ENCODE measurements at regions not wholly inside any gene's neighbourhood (a gene's known extent, or its start where the extent isn't known, plus 50 kb on each side); places are given as distances from the start of the nearest gene placed in this dataset.

DNA sequence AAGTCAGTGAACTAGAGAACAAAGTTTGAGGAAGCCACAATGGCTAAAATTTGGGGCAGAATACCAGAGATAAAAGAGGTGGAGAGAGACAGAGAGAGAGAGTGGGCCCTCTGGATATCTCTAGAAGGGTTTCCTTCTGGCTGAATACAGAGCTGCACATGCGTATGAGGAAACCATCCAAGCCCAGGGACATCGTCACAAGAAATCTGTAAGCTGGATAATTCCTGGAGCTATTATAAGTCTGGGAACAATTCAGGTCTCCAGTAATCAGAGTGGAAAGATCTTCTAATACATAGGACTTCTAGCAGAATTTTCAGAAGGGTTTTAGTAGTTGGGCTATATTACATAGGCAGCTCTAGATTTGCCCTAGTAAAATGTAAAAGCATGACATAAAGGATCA, 415.7 kb upstream of the MTPN start:
- Histone ChIP-seq H3K23me2 (ENCODE audit: low read depth, low read length) (no peaks in the 10 kb centered on the region), H3K4me1 (replicated peaks in 1 of 4; ENCODE audit: control insufficient read depth in 3 of 4, insufficient read depth in 4 of 4, low read length in 3 of 4) (peaks cover 0 to 5% (median 1%) of the 10 kb centered on the region in 4 experiments; a peak in 1 of 7 replicates), H3K18ac (ENCODE audit: extremely low read depth, low read length) (no peak overlapping the region), H3K9ac (replicated peaks in 1 of 4; ENCODE audit: extremely low read depth in 1 of 4, low read depth in 3 of 4, low read length in 3 of 4) (no peak overlapping the region), H3K36me3 (ENCODE audit: control insufficient read depth in 2 of 4, insufficient read depth in 4 of 4, low read length in 3 of 4) (no peaks in the 10 kb centered on the region), H3K14ac (ENCODE audit: insufficient read length) (no peak overlapping the region), H3K4me2 (ENCODE audit: insufficient read depth in 1 of 2, low read depth in 2 of 2, low read length in 2 of 2) (no peak overlapping the region), H3K4ac (replicated peaks; ENCODE audit: insufficient read length, low read depth, low read length) (no peak overlapping the region), H3K79me2 (ENCODE audit: control insufficient read depth in 1 of 2, insufficient read depth in 2 of 2, low read length in 2 of 2) (no peaks in the 10 kb centered on the region), H2BK5ac (ENCODE audit: low read depth, low read length) (no peak overlapping the region), H3K23ac (ENCODE audit: insufficient read length) (no peak overlapping the region), H3K4me3 (ENCODE audit: extremely low read depth in 1 of 4, insufficient read depth in 2 of 4, low read depth in 3 of 4, low read length in 4 of 4) (no peak overlapping the region), H4K8ac (ENCODE audit: extremely low read depth, insufficient read depth, low read length) (no peak overlapping the region), H2AFZ (ENCODE audit: low read length) (no peak overlapping the region; the same call in 1 of the 2 replicates), H3K27me3 (replicated peaks in 1 of 4; ENCODE audit: control insufficient read depth in 3 of 4, extremely low read depth in 1 of 4, insufficient read depth in 3 of 4, low read length in 3 of 4) (no peaks in the 10 kb centered on the region), H4K5ac (ENCODE audit: insufficient read length, low read depth, low read length) (no peak overlapping the region), H3K79me1 (ENCODE audit: low read depth, low read length) (no peaks in the 10 kb centered on the region), H3K56ac (replicated peaks; ENCODE audit: insufficient read length, low read depth, low read length) (no peak overlapping the region), H3K9me3 (ENCODE audit: insufficient read depth in 2 of 2, low read depth in 1 of 2, low read length in 1 of 2) (no peaks in the 10 kb centered on the region), H2BK120ac (replicated peaks; ENCODE audit: low read depth, low read length) (no peak overlapping the region), H2AK5ac (ENCODE audit: low read depth, low read length) (no peak overlapping the region), H2BK12ac (ENCODE audit: low read depth, low read length) (no peak overlapping the region), H3K27ac (ENCODE audit: low read depth, low read length) (no peak overlapping the region), H4K91ac (replicated peaks; ENCODE audit: insufficient read length, low read length) (no peak overlapping the region), H2BK20ac (ENCODE audit: low read length) (no peak overlapping the region), H2BK15ac (ENCODE audit: low read length) (no peak overlapping the region), H4K20me1 (replicated peaks in 1 of 2; ENCODE audit: control insufficient read depth in 1 of 2, insufficient read depth in 2 of 2, low read length in 2 of 2) (no peaks in the 10 kb centered on the region)
- ChIA-PET POLR2A (ENCODE audit: partially characterized antibody) (no interaction called here), CTCF (ENCODE audit: partially characterized antibody) (interaction anchor here (1.1 to 1.9 kb wide), 2 partner anchors 14 to 15 kb away, joined by 3 to 4 read pairs; no protein-coding TSS in a partner anchor)
- FAIRE-seq (no peak), DNase-seq (ENCODE audit: low read depth in 1 of 2, low spot score in 2 of 2) (no peak)
- WGBS, 2 experiments (ENCODE audit: extremely low coverage in 1 of 2, insufficient coverage in 1 of 2, insufficient read length in 1 of 2, insufficient replicate concordance in 2 of 2, low coverage in 1 of 2, low lambda C conversion rate in 2 of 2, missing lambda C conversion rate in 1 of 2), result 92% methylated on average over 2 of the region's 2 CpGs; no CpG with 5 or more reads in 1 of the 2 experiments
- TF ChIP-seq SP4 (IDR thresholded peaks at IDR 0.05; ENCODE audit: low read length) (no peak), CHD2 (IDR thresholded peaks at IDR 0.05; ENCODE audit: low read length) (no peak), HDAC2 (IDR thresholded peaks at IDR 0.05; ENCODE audit: borderline replicate concordance in 1 of 2, low read depth in 2 of 2, low read length in 2 of 2) (no peak), BACH1 (IDR thresholded peaks at IDR 0.05; ENCODE audit: low read length) (no peak), NANOG (IDR thresholded peaks at IDR 0.05; ENCODE audit: insufficient read depth, low read depth, low read length, poor library complexity, severe bottlenecking) (no peak)
